Thymus (tissue), 11 donors: ENCODE measurements at regions not wholly inside any gene's neighbourhood (a gene's known extent, or its start where the extent isn't known, plus 50 kb on each side); places are given as distances from the start of the nearest gene placed in this dataset.
"Not testable (repeated sequence)": the region's sequence is repeated elsewhere in the genome, so short reads cannot be mapped to it uniquely, and the experiment has no call there.

Source experiments
- DNase-seq, 9 donors: peaks; one replicate each; pipeline ENCODE4 v3.0.0-alpha.2; 2013; ENCODE audit warnings: low spot score in 9 of 9, low read depth in 6 of 9, missing footprints in 1 of 9
- H3K27ac ChIP-seq, 2 donors: one replicate each; pipeline ENCODE4 v1.5.1; 2013; ENCODE audit warnings: control low read depth in 1 of 2, low read depth in 1 of 2, low read length in 1 of 2, mild to moderate bottlenecking in 1 of 2, moderate library complexity in 1 of 2
- H3K27me3 ChIP-seq, 2 donors: one replicate each; pipeline ENCODE4 v1.5.1; 2013; ENCODE audit warnings: low read length in 1 of 2; ENCODE audit not compliant: control insufficient read depth in 2 of 2, insufficient read depth in 1 of 2
- H3K36me3 ChIP-seq, 2 donors: one replicate each; pipeline ENCODE4 v1.5.1; 2013; ENCODE audit warnings: low read length in 1 of 2, mild to moderate bottlenecking in 1 of 2, moderate library complexity in 1 of 2; ENCODE audit not compliant: control insufficient read depth in 2 of 2, insufficient read depth in 2 of 2
- H3K4me1 ChIP-seq, 2 donors: one replicate each; pipeline ENCODE4 v1.5.1; 2013; ENCODE audit warnings: low read length in 2 of 2; ENCODE audit not compliant: control insufficient read depth in 2 of 2, insufficient read depth in 2 of 2
- H3K4me3 ChIP-seq, 2 donors: one replicate each; pipeline ENCODE4 v1.5.1; 2013; ENCODE audit warnings: low read length in 2 of 2, control low read depth in 1 of 2, mild to moderate bottlenecking in 1 of 2
- H3K9me3 ChIP-seq, 2 donors: one replicate each; pipeline ENCODE4 v1.5.1; 2013; ENCODE audit warnings: low read length in 1 of 2, mild to moderate bottlenecking in 1 of 2; ENCODE audit not compliant: control insufficient read depth in 2 of 2, insufficient read depth in 1 of 2
- WGBS: extraction: QIAGEN DNeasy Blood & Tissue Kit; methylation state at CpG from one replicate; pipeline ENCODE4 v1.1.7; 2013; 5-methylcytosine and 5-hydroxymethylcytosine counted together
- donor health status: healthy.

DNA sequence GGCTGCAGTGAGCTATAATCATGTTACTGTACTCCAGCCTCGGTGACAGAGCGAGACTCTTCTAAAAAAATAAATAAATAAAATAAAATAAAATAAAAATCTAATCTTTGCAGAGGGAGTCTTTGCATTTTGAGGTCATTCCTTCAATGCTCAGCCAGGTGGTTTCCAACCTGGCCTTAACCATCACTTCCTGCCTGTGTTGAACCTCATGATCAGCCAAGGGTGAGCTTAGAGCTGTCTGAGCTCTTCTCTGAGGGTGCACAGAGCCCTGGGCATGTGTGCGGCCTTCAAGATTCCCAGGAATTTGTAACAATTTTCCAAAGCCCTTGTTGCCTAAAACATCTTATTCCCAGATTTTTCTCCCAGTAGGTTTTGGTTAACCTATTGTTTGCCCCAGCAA, 94.3 kb downstream of the KCNJ12 start:
- DNase-seq, H3K4me1 ChIP-seq, H3K36me3 ChIP-seq, H3K27ac ChIP-seq, H3K27me3 ChIP-seq, H3K9me3 ChIP-seq, H3K4me3 ChIP-seq: not testable (repeated sequence)
- WGBS, result 97% methylated on average over 3 of the region's 3 CpGs

DNA sequence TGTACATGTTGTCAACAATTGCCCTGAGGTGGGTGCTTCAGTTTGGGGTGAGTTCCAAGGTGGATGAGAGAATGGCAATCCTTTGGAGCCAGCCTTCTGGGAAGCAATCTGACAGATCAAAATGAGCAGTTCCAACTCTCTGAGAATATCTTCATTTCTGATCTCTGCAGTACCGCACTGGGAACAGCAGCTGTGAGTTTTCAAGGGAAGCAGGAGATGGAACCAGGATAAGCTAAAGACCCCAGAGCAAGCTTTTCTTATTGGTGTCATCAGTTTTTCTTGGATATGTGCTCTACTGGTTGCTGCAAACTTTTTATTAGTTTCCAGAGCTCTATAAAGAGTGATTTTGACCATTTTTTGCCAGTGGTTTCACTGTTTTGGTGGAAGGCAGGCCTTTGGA, 94.7 kb downstream of the KCNJ12 start:
- WGBS, result 97% methylated on average over 1 of the region's 1 CpG
- Histone ChIP-seq H3K4me1 (no peaks in the 10 kb centered on the region), H3K27ac (no peak overlapping the region), H3K27me3 (no peaks in the 10 kb centered on the region), H3K9me3 (no peaks in the 10 kb centered on the region), H3K36me3 (no peaks in the 10 kb centered on the region), H3K4me3 (no peak overlapping the region)
- no peak for DNase-seq

DNA sequence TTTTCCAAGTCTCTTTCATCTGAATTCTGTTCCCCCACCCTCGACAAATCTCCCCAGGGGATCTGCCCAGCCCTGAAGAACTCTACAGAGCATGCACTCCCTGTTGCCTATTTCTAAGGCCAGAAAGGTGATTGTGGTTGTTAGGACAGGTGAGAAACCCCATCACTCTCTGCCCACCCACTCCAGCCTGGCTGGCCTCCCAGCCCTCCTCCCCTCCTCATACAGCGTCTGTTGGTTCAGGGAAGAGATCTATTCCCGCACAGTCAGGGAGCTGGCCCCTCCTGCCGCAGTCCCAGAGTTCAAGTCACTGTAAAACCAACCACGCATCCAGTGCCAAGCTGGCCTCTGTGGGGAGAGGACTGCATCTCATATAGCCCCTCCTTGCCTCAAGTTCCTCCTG, 98.7 kb downstream of the KCNJ12 start:
- H3K27me3 ChIP-seq, result no peaks in the 10 kb centered on the region
- no peaks in the 10 kb centered on the region for H3K4me1 ChIP-seq
- H3K27ac ChIP-seq, result no peak overlapping the region
- no peak overlapping the region for H3K4me3 ChIP-seq
- no peaks in the 10 kb centered on the region for H3K36me3 ChIP-seq
- peaks cover 2 to 10% of the 10 kb centered on the region in 2 donors for H3K9me3 ChIP-seq
- no peak for DNase-seq
- WGBS, result 92% methylated on average over 5 of the region's 5 CpGs

DNA sequence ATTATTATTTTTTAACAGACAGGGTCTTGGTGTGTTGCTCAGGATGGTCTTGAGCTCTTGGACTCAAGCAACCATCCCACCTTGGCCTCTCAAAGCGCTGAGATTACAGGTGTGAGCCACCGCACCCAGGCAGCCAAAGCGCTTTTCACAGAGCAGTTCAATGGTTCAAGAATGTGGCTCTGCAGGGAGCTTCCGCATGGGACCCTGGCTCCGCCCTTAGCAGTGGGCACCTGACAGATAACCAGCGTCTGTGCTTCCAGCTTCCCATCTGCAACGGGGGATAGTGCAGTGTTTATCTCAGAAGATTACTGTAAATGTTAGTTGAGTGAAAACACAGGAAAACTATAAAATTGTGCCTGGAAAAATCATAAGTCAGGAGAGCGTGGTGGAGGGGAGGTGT, 99.4 kb downstream of the KCNJ12 start:
- Histone ChIP-seq H3K27me3 (no peaks in the 10 kb centered on the region), H3K27ac (no peak overlapping the region), H3K9me3 (peaks cover 2 to 10% of the 10 kb centered on the region in 2 donors), H3K4me1 (no peaks in the 10 kb centered on the region), H3K36me3 (no peaks in the 10 kb centered on the region), H3K4me3 (no peak overlapping the region)
- no peak for DNase-seq
- 91% methylated on average over 8 of the region's 8 CpGs for WGBS

DNA sequence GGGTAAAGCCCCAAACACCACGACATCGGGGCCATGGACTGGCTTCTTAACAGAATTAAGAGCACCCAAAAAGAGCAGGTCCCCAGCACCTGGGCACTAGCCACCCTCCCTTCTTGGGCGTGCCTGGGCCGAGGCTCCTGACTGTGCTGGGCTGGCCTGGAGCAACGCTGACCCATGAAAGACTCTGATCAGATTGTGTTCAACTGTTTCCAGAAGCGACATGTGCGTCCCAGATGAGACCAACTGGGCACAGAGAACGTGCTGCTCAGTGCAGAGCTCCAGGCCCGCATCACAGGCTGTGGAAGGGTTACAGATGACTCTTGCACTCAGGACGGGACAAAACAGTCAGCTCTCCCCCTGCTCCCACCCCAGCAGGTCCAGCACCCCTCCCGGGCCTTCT, 100.7 kb downstream of the KCNJ12 start:
- H3K4me1 ChIP-seq, result no peaks in the 10 kb centered on the region
- no peak for DNase-seq
- no peak overlapping the region for H3K4me3 ChIP-seq
- H3K9me3 ChIP-seq, result peaks cover 2 to 10% of the 10 kb centered on the region in 2 donors
- no peak overlapping the region for H3K27ac ChIP-seq
- H3K27me3 ChIP-seq, result no peaks in the 10 kb centered on the region
- 95% methylated on average over 11 of the region's 11 CpGs for WGBS
- H3K36me3 ChIP-seq, result no peaks in the 10 kb centered on the region

DNA sequence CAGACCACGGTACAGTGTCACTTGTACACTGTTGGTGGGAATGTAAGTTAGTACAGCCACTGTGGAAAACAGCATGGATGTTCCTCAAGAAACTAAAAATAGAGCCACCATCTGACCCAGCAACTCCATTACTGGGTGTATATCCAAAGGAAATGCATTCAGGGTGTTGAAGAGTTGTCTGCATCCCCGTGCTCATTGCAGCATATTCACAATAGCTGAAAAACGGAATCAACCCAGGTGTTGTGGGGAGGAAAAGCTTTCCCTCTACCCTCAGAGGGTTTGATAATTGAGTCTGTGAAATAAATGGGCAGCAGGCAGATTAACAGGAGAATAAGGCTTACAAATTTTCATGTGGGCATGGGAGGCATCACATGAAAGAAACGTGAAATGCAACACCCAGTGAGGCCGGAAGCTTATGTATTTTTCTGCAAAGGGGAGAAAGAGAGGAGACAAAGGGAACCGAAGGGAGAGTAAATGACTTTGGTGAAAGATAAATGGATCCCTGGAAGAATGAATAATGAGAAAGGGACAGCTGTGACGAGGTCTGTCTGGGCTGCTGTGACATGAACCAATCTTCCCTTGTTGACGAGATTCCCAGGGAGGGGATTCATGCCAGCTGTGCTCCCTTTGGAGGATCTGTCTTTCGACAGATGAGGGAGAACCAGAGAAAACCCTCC, 106.2 kb downstream of the KCNJ12 start:
- Histone ChIP-seq H3K9me3 (peaks cover 2 to 10% of the 10 kb centered on the region in 2 donors), H3K27ac (no peak overlapping the region), H3K4me1 (no peaks in the 10 kb centered on the region), H3K36me3 (no peaks in the 10 kb centered on the region), H3K4me3 (no peak overlapping the region), H3K27me3 (no peaks in the 10 kb centered on the region)
- DNase-seq, result no peak
- WGBS, result 78% methylated on average over 9 of the region's 9 CpGs

DNA sequence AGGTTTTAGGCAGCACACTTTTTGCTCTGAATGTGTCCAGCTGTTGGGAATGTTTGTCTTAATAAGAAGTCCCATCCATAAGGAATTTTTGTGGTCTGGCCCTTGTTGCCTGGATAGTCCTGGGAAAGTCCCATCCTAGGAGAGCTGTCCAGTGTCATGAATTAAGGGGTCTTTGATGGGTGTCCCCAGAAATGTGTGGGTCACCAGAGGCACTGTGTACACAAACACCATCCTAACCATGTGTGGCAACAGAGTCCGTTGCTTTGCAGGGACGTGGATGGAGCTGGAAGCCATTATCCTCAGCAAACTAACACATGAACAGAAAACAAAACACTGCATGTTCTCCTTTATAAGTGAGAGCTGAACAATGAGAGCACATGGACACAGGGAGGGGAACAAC, 111.9 kb downstream of the KCNJ12 start:
- WGBS, result 92% methylated on average over 2 of the region's 2 CpGs
- H3K36me3 ChIP-seq, H3K4me1 ChIP-seq, H3K27ac ChIP-seq, H3K9me3 ChIP-seq, DNase-seq, H3K4me3 ChIP-seq, H3K27me3 ChIP-seq: not testable (repeated sequence)

DNA sequence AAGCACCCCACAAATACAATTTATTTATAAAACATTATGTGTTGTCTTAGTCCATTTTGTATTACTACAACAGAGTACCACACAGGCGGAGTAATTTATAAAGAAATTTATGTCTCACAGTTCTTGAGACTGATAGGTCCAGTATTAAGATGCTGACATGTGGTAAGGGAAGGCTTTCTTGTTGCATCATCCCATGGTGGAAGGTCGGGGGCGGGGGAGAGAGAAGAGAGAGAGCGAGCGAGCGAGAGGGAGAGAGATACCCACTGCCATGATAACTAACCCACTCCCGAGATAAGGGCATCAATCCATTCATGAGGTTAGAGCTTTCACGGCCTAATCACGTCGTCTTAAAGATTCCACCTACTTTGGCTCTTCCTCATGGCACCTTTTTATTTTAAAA, 117.8 kb downstream of the KCNJ12 start:
- 95% methylated on average over 10 of the region's 10 CpGs for WGBS
- no peaks in the 10 kb centered on the region for H3K9me3 ChIP-seq
- DNase-seq, result no peak
- H3K27ac ChIP-seq, result no peak overlapping the region
- H3K36me3 ChIP-seq, result no peaks in the 10 kb centered on the region
- no peaks in the 10 kb centered on the region for H3K4me1 ChIP-seq
- peaks cover 0 to 4% of the 10 kb centered on the region in 2 donors for H3K27me3 ChIP-seq
- H3K4me3 ChIP-seq, result no peak overlapping the region

DNA sequence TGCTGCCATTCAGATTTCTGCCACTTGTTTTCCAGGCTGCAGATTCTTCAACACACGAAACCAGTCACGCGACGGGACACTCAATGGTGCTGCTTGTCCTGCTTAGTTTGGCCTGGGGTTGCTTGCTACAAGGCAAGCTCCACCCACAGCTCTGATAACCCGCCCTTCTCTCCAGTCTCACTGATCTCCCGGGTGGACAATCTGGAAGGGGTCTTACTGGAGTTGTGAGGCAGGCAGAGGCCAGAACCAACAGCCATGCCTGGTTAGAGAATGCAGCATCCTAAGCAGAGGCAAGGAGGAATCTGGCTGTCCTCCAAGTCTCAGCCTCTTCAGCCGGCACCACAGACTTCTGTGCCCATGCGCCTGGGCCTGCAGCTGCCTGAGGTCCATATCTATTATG, 119.1 kb downstream of the KCNJ12 start:
- H3K4me3 ChIP-seq, result no peak overlapping the region
- no peaks in the 10 kb centered on the region for H3K9me3 ChIP-seq
- peaks cover 0 to 4% of the 10 kb centered on the region in 2 donors for H3K27me3 ChIP-seq
- no peaks in the 10 kb centered on the region for H3K4me1 ChIP-seq
- no peak overlapping the region for H3K27ac ChIP-seq
- H3K36me3 ChIP-seq, result no peaks in the 10 kb centered on the region
- 93% methylated on average over 8 of the region's 8 CpGs for WGBS
- DNase-seq, result no peak

DNA sequence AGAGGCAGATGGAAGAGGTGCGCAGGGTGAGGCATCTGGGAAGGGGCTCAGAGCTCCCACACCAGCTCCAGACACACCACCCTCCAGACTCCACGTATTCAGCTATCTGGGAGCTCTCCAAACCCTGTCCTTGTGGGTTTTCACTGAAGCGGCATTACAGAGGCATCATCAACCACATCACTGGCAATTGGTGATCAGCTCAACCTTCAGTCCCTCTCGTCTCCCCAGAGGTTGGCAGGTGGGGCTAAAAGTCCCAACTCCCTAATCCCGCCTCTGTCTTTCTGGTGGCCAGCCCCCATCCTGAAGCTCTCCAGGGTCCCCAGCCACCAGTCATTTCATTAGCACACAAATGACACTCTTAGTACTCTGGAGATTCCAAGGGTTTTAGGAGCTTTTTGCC, 123.9 kb downstream of the KCNJ12 start:
- Histone ChIP-seq H3K4me1 (no peaks in the 10 kb centered on the region), H3K27ac (no peak overlapping the region), H3K27me3 (peaks cover 0 to 4% of the 10 kb centered on the region in 2 donors), H3K4me3 (no peak overlapping the region), H3K9me3 (no peaks in the 10 kb centered on the region), H3K36me3 (no peaks in the 10 kb centered on the region)
- DNase-seq, result no peak
- 66% methylated on average over 5 of the region's 5 CpGs for WGBS
